GM12874 (cell line): ENCODE measurements at regions not wholly inside any gene's neighbourhood (a gene's known extent, or its start where the extent isn't known, plus 50 kb on each side); places are given as distances from the start of the nearest gene placed in this dataset.

Experiments used
- TF ChIP-seq, protein P1 (sequence below): IDR thresholded peaks from 2 replicates; pipeline ENCODE4 v1.5.1; 2011; ENCODE audit warnings: low read depth, mild to moderate bottlenecking, control low read depth, low read length, moderate library complexity; ENCODE audit not compliant: insufficient read depth

DNA sequence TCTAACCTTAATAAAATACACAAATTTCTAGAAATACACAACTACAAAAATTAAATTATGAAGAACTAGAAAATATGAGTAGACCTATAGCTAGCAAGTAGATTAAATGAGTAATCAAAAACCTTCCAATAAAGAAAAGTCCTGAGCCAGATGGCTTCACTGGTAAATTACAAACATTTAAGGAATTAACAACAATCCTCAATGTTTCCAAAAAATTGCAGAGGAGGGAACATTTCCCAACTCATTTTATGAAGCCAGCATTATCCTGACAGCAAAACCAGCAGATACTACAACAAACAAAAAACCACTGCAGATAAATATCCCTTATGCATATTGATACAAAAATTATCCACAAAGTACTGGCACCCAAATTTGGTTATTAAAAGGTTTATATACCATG lies 230.9 kb downstream of the COG6 start:
- TF ChIP-seq, protein P1, sequence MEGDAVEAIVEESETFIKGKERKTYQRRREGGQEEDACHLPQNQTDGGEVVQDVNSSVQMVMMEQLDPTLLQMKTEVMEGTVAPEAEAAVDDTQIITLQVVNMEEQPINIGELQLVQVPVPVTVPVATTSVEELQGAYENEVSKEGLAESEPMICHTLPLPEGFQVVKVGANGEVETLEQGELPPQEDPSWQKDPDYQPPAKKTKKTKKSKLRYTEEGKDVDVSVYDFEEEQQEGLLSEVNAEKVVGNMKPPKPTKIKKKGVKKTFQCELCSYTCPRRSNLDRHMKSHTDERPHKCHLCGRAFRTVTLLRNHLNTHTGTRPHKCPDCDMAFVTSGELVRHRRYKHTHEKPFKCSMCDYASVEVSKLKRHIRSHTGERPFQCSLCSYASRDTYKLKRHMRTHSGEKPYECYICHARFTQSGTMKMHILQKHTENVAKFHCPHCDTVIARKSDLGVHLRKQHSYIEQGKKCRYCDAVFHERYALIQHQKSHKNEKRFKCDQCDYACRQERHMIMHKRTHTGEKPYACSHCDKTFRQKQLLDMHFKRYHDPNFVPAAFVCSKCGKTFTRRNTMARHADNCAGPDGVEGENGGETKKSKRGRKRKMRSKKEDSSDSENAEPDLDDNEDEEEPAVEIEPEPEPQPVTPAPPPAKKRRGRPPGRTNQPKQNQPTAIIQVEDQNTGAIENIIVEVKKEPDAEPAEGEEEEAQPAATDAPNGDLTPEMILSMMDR = no peak

DNA sequence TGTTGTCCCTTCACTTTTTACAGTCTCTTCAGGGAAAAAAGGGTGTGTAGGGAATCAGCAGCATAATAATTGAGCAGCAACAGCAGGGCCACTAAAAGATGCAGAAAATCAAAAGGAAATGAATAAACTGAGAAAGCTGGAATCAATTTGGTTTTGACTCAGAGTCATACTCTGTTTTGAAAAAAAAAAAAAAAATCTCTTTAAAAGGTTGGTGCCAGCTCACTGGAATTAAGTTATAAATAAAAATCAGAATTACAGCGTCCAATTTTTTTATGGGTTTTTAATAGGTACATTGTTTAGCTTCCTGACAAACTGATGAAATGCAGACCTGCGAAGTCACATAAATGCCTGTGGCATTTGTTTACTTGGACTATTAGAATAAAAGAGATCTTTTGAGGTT lies 231.9 kb downstream of the COG6 start:
- TF ChIP-seq, protein P1 = no peak

DNA sequence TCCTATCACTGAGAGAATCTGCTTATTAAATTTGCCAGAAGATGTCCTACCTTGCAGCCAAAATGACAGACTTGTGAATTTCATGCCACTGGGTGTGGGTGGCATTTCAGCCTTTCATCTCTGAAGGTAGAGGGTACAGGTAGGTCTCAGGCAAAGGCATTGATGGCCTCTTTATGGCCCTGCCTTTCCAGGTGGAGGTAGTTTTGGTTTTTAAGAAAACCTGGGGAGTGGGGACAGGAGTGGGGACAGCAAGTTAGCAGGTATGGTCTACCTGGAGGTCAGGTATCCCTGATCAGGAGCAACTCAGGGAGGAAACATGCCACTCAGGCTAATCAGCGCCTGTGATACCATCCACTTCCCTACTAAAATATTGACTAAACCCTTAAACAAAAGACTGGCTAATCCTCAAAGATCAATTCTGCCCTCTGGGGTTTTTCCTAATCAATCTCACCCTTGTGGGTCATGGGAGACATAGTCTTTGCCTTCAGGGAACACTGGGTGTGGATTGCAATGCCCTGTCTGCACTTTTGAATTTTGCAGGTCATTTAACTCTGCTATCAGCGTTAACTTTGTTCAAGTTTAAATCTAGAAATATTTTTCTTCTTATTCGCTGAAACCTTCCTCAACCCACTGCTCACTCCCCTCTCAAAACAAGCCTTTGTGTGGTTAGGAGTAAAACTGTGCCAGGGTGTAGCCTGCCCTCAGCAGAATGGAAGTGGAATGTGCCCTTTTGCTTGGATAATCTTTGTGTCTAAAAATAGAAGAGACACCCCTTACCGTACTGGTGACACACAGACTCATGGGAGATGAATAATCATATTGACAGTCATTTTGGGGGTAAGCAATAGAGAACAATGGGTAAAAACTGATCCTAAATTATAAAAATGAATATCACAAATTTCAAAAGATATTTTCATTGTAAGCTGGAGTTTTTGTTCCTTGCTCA lies 233.7 kb downstream of the COG6 start:
- TF ChIP-seq, protein P1 = no peak

DNA sequence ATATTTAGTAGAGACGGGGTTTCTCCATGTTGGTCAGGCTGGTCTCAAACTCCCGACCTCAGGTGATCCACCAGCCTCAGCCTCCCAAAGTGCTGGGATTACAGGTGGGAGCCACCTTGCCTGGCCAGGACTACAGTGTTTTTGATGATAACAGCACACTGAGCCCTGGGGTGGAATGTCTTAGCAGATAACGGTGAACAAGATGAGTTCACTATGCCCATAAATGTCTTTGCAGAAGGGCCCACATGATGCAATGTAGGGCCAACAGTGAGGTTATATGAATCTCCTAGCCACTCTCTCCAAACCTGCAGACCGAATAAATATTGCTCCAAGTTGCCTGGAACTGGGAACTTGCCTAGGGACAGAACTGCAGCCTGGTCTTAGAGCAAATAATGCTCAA lies 235.1 kb downstream of the COG6 start:
- TF ChIP-seq, protein P1 = no peak

DNA sequence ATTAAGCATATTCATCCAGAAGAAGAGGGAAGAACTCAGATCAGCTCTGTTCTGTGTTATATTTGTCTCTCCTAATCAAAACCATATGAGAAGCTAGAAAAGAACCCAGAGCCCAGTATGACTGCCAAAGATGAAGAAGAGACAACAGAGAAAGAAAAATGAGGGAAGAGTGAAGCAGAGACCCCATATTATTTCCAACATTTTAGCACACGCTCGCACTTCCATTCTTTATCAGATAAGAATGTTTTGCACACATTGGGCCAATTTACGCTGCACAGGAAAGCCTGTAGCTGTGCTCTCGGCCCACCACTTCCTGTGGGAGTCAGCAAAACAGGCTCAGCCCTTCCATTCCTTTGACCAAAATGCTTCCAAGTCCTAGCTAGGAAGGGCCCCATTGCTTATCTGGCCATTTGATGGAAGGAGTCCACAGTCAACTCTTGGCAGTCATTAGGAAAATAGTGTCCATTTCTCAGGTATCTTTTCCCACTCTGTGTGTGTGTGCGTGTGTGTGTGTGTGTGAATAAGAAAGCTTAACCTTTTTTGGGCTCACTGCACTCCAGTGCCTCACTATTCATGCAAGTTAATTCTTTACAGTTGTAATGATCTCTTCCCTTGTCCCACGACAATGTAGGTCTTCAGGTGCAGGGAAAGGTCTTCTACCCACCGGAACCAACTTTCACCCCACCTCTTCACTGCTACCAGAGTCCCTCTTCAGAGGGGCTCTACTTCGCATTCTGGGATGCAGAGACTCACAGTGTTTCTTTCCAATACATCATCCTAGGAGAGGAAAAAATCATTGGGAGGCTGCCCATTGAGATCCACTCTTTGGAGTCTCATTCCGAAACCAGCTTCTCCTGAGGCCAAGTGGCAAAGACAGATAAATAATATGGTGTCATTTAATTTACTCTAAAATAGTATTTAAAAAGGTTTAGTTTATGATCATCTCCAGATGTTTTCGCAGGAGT lies 237.5 kb downstream of the COG6 start:
- TF ChIP-seq, protein P1 = no peak

DNA sequence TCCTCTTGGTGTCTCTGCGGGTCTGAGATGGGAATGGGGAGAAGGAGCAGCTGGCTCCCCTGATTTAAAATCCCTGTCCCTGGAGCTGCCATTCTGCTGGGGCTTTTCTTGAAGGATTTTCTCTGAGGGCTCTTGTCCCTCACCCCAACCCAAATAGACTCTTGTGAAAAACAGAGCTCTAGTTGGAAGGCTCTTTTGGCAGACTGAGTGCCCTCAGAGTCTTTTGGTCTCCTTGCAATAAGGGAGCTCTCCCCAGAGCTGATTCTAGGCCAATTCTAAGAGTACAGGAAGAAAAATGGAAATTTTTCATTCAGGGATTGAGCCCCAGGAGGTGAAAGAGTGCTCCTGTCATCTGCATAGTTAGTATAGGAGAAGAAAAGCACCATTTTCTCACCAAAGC lies 238.3 kb downstream of the COG6 start:
- TF ChIP-seq, protein P1 = no peak

DNA sequence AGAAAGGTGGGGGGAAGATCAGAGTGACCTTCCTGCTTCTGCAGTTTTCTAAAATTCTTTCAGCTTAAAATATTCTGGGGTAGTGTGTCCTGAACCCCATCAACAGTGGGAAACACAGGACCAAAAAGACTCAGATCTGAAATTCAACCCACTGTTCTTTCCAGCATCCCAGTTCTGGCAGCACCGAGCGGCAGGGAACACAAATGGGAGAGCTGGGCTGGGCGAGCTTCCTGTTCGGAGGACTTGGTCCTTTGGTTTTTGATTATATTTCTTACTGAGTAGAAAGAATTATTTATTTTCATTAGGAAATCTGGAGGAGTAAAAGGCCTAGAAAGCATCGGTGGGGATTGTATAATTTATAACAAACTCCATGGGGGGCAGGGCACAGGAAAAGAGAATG lies 239.1 kb downstream of the COG6 start:
- TF ChIP-seq, protein P1 = no peak
